NCI-H82 treated with DMSO at 0.1 percent for 48 hours (cell line): ENCODE measurements at regions not wholly inside any gene's neighbourhood (a gene's known extent, or its start where the extent isn't known, plus 50 kb on each side); places are given as distances from the start of the nearest gene placed in this dataset.
A peak's percentile ranks its signal among the peaks of the same experiment; 100 is the strongest.

Experiments used
- DNase-seq: peaks from one replicate; lab custom pipeline; 2025; ENCODE audit not compliant: unreplicated experiment; lab: John Stamatoyannopoulos, UW

GRCh38 chr10:4663162-4663992, 162.6 kb upstream of the AKR1E2 start:
- DNase-seq: peak; percentile 53

GRCh38 chr10:4662576-4663161, 163.3 kb upstream of the AKR1E2 start:
- no peak for DNase-seq

DNA sequence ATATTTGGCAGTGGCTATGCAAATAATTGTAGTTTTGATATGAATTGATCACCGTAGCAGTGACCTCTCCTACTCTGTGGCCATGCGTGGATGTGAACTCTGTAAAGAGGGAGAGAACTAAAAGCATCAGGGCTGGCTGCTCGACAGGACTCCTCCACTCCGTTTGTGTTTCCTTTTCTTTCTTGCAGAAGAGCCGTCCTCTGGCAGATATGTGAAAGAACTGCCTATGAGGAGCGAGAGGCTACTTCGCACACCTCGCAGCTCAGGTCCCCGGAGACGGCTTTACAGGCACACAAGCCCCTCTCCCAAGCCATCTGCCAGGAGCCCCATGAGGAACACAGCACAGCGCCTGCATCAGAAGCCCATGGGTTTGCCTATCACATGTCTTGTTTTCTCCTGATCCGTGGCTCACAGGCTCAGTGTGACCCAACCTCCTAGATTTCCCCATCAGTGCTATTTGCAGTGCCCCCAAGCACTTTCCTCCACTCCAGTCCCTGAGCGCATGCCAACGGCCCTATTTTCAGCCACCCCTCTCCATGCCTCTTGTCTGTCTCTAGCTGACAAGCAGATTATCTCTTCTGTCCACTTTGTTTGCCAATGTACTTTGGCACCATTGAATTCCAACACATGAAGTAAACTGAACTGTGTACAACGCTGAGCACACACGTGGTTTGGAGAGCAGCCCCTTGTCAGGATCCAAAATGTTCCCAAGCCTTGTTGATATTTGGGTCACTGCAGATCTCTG, 164.3 kb upstream of the AKR1E2 start:
- peak; percentile 0 for DNase-seq

- no peak for DNase-seq
These were observed 167.2 kb upstream of the AKR1E2 start for GRCh38 chr10:4658777-4659176.

DNA sequence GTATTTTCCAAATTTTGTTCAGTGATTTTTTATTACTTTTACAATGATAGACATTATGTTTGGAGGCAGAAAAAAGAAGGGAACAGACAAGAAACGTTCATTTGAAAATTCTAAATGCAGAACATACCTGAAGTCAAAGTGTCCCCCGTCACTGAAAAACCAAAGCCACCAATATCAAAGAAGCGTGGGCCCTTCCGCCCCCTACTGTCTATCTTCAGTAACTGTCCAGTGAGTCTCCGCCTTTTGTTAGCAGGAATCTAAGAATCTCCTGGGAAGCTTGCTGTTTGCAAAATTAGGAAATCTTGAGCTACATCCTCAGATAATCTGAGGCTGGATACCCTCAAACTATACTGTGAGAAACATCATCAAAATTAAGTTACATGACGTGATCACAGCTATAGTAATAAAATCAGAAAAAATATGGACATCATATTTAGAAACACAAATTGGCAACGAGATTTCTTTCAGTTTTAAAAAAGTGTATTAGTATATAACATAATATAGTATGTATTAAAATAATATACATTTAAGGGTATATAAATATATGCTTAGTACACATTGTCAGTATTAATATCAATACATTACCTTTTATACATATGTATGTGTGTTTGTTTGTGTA, 169.3 kb upstream of the AKR1E2 start:
- peak; percentile 5 for DNase-seq

- no peak for DNase-seq
These were observed 170.1 kb upstream of the AKR1E2 start for GRCh38 chr10:4655879-4656278.

DNA sequence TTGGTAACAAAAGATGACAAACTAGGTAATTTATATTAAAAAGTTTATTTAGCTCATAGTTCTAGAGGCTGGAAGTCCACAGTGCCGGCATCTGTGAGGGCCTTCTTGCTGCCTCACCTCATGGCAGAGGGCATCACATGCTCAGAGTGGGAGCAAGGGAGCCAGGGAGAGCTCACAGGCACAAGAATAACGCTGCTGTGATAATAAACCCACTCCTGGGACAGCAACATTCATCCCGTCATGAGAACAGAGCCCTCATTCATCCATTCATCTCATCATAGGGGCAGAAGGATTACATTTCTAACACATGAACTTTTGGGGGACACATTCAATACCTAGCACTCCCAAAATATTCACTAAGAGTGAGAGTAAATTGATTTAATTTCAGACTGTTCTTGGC, 170.6 kb upstream of the AKR1E2 start:
- no peak for DNase-seq

DNA sequence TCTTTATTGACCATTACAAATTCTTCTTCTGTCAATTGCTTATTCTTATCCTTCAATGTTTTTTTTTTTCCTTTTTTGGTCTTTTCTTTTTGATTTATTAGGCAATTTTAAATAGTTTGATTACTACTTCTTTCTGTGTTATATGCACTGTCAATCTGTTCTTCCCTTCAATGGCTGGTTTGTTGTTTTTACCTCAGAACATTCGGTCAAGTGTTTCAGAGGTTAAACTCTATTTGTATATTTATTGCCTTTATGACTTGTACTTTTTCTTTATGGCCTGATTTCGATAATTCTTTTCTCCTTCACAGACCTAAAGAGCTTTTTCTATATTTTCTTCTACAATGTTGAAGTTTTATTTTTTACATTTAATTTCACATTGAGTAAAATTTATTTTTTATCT, 171.5 kb upstream of the AKR1E2 start:
- DNase-seq: no peak

- DNase-seq: no peak
These were observed 172.8 kb upstream of the AKR1E2 start for GRCh38 chr10:4653160-4653559.

DNA sequence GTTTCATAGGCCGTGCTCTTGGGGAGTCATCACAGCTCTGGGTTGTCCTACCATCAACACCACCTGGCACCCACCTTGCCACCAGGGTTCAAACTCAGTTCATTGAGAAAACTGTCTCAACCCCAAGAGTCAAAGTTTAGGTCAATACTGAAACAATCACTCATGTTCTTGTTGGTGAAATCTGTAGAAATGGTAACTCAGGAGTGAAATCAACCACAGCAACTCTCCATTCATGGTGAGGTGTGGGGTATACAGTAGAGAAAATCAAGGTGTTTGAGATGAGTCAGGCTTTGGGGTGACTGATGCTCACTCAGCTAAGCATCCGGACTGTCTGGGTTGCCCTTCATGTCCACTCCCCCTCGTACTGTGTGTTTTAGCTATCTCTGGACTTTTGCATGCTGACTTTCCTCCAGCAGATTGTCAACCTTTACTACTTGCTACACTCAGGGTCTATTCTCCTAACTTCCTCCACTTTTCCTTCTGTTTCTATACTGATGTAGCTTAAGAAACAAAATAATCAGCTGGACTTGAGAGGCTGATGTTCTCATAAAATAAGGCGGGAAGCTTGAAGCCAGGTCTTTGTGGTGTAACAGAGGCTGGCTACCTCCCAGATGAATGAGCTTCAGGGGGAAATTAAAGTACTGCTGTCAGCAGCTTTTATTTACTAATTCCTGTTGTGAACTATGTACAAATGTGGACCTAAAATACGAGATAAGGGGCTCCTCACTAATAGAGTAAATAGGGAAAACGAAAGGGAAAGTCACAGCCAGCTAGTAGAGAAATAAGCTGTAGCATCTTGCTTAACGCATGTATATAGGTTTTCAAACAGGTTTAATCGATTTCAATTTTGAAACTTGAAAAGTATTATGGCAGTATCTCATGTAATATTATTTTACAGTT, 173.6 kb upstream of the AKR1E2 start:
- no peak for DNase-seq

- DNase-seq: no peak
These were observed 174.5 kb upstream of the AKR1E2 start for GRCh38 chr10:4651404-4652037.

DNA sequence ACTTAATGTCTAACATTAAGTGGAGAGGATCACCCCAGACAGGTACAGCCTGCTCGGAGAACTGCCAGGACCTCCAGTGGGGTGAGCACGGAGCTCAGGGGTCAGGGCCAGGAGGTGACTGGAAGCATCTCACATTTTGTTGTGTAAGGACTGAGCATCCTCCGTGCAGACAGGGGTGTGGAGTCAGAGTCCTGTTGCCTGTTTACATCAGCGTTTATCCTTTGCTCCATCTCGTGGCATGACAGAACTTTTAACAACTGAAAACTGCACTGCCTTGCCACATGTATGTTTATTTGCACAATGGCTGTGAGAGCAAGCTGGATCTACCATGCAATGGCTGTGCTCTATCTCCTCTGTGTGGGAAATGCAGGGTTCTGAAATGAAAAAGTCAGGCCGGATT, 175.4 kb upstream of the AKR1E2 start:
- DNase-seq: no peak

GRCh38 chr10:4649886-4650508, 176.0 kb upstream of the AKR1E2 start:
- no peak for DNase-seq

DNA sequence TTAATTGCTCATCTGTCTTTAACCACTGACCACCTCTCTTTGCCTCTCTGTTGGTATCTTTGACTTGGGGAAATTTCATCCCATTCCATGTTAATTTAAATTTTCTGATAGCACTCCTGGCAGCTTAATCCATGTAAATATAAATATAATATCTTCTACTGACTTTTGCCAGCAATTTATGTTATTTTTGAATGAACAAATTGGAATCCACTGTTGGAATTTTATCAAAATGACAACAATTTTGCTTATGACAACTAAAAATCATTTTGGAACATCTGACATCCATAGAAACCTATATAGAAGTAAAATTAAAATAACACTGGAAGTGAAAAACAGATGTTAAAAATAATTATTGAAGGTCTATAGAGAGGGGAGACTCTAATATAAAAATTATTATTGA, 176.5 kb upstream of the AKR1E2 start:
- no peak for DNase-seq

DNA sequence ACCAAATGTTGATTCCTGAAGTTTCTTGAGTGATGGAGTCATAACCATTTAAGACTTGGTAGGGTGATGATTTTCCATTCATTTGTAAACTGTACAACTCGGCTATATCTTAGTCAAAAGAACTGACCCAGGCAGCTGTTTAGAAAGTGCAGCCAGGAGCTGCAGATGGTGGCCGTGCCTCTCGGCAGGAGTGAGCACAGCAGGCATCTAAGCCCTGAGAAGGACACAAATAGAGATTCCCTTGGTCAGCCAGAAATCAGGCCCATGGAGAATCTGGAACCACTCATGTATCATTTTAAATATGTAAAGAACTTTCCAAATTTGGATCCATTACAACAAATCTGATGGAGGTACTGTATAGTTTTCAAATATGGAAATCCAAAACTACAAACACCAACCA, 177.0 kb upstream of the AKR1E2 start:
- DNase-seq: no peak

- DNase-seq: no peak
These were observed 178.8 kb upstream of the AKR1E2 start for GRCh38 chr10:4647109-4647785.

GRCh38 chr10:4646547-4646946, 179.5 kb upstream of the AKR1E2 start:
- no peak for DNase-seq

DNA sequence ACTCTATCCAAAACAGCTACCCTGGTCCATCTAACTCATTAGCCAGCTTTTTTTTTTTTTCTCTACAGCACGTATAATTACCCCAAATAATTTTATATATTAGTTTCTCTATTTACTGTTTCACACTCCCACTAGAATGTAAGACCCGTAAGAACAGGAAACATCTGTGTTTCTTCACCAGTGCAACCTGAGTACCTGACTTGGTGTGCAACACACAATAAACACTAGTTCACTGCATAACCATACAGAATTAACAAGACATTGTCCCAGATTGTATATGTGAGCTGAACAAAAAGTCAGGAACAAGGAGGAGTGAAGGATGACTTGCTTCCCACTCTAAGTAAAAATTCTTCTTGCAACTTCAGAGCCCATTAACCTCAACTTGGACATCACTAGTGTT, 180.2 kb upstream of the AKR1E2 start:
- no peak for DNase-seq

GRCh38 chr10:4643471-4643870, 182.5 kb upstream of the AKR1E2 start:
- DNase-seq: no peak
